ENCODE measurements at regions not wholly inside any gene's neighbourhood (a gene's known extent, or its start where the extent isn't known, plus 50 kb on each side); places are given as distances from the start of the nearest gene placed in this dataset.

- no peak overlapping the region for H3K4me3 ChIP-seq (ENCODE audit: low read depth, low read length)
- TF ChIP-seq CTCF (IDR thresholded peaks at IDR 0.05; ENCODE audit: insufficient read depth, low read length, missing control alignments) = no peak
- DNase-seq (ENCODE audit: low read depth, low spot score) = no peak
- ChIA-PET POLR2A (no interaction called here), CTCF (no interaction called here)
Measured at GRCh38 chr4:163948920-163949455, 454.5 kb downstream of the TMA16 start.

DNA sequence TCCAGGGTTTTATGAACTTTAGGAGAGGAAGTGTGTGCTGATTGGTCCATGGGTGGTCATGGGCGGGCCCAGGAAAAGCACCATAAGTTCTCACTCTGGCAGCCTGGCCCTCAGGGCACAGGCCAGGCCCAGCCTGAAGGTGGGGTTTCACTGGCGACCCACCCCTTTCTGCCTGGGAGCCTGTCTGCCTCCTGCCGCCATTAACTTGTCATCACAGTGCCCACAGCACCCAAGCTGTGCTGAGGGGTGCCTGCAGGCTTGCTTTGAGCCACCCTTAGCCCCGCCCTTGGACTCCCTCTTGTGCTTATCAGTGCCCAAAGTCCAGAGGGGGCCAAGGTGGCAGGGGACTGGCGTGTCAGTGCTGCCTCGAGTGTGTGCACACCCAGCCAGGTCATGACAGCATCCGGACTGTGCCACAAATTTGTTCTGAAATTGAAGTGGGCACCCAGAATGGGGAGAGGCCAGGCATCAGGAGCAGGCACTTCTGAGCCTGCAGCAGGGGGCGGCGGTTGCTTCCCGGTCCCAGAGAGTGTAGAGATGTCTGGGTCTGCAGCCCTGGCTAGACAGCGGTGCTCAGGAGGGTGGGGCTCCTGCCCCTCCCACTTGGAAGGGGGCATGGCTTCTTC is 455.6 kb downstream of the TMA16 start:
- CTCF ChIA-PET = interaction anchor here (0.7 kb wide), 1 partner anchor 192 kb away, joined by 3 read pairs; no protein-coding TSS in a partner anchor
- DNase-seq (ENCODE audit: low read depth, low spot score) = no peak
- TF ChIP-seq CTCF (IDR thresholded peaks at IDR 0.05; ENCODE audit: insufficient read depth, low read length, missing control alignments) = no peak

DNA sequence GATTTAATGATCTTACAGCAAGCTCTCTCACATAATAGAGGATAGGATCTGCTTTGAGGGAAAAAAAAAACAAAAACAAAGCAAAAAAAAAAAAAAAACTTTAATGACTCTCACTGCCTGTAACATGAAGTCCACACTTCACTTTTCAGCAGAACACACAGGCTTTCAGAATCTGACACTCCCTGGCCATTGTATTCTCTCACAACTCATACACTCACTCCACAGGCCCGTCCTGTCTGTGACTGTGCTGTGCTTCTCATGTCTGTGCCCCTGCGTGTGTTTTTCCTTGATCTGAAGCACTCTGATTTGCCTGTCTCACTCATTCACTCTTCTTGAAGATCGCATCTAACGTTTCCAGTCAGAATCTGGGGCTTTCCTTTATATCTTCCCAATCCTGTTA is 460.8 kb downstream of the TMA16 start:
- no peak for DNase-seq (ENCODE audit: low read depth, low spot score)
- H3K4me3 ChIP-seq (ENCODE audit: low read depth, low read length) = no peak overlapping the region
- no peak for TF ChIP-seq CTCF (IDR thresholded peaks at IDR 0.05; ENCODE audit: insufficient read depth, low read length, missing control alignments)
- ChIA-PET CTCF (no interaction called here), POLR2A (no interaction called here)

More for the DNA sequence above, 455.6 kb downstream of the TMA16 start:
- POLR2A ChIA-PET = no interaction called here
- no peak overlapping the region for H3K4me3 ChIP-seq (ENCODE audit: low read depth, low read length)

DNA sequence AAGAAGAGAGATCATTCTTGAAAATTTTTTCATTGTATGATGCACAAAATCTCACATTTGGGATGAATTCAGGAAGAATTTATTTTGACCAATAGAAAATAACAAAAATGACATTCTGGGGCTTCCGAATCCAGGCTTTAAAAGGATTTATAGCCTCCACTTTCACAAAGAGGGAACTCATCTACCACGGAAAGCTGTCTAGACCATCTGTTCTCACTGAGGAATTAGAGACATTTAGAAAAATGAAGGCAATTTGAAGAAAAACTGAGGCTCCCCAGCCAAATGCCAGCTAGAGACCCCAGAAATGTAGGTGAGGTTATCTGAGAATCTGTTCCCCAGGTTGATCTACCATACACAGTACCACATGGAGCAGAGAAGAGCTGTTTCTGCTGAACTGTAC is 464.3 kb downstream of the TMA16 start:
- DNase-seq (ENCODE audit: low read depth, low spot score) = no peak
- no peak overlapping the region for H3K4me3 ChIP-seq (ENCODE audit: low read depth, low read length)
- POLR2A ChIA-PET = no interaction called here
- no peak for TF ChIP-seq CTCF (IDR thresholded peaks at IDR 0.05; ENCODE audit: insufficient read depth, low read length, missing control alignments)
- CTCF ChIA-PET = no interaction called here

DNA sequence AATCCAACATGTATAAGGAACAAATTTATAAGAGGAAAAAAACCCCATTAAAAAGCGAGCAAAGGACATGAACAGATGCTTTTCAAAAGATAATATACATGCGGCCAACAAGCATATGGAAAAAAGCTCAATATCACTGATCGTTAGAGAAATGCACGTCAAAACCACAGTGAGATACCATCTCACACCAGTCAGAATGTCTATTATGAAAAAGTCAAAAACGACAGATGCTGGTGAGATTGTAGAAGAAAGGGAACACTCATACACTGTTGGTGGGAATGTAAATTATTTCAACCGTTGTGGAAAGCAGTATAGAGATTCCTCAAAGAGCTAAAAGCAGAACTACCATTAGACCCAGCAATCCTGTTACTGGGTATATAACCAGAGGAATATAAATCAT is 465.4 kb downstream of the TMA16 start:
- no peak for DNase-seq (ENCODE audit: low read depth, low spot score)
- H3K4me3 ChIP-seq (ENCODE audit: low read depth, low read length) = no peak overlapping the region
- ChIA-PET POLR2A (no interaction called here), CTCF (no interaction called here)
- no peak for TF ChIP-seq CTCF (IDR thresholded peaks at IDR 0.05; ENCODE audit: insufficient read depth, low read length, missing control alignments)

DNA sequence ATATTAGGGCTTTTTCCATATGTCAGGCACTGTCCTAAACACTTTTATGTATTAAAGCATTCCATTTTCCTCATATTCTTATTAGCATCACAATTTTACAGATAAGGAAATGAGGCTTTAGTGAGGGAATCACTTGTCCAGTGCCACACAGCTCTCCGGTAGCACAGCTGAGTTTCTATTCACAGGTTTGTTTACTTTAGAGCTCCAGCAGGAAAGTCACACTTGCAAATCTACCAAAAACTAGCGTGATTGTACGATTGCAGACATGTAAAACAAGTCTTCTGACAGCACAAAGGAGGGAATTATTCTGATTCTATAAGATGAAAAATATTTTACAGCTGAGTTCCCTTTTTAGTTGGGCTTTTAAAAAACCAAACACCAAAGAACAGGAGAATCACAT is 472.1 kb downstream of the TMA16 start:
- CTCF ChIA-PET = no interaction called here
- DNase-seq (ENCODE audit: low read depth, low spot score) = no peak
- POLR2A ChIA-PET = no interaction called here

More for the DNA sequence above, 472.1 kb downstream of the TMA16 start:
- no peak overlapping the region for H3K4me3 ChIP-seq (ENCODE audit: low read depth, low read length)
- TF ChIP-seq CTCF (IDR thresholded peaks at IDR 0.05; ENCODE audit: insufficient read depth, low read length, missing control alignments) = no peak

Data from AG04449 (cell line).